MCF 10A (cell line): ENCODE measurements at regions not wholly inside any gene's neighbourhood (a gene's known extent, or its start where the extent isn't known, plus 50 kb on each side); places are given as distances from the start of the nearest gene placed in this dataset.

ENCODE experiments used
- BruUV-seq: library from RNA; stranded (reverse); fragments of 400-500 nt; replicated peaks from 2 replicates; lab custom pipeline; 2021; lab: Mats Ljungman, UMichigan
- CTCF ChIA-PET: fragments of 300-600 bp; sonication (Branson Sonifier 250); formaldehyde crosslinking; extraction: SDS; loops from one replicate; lab custom pipeline; 2021; ENCODE audit warnings: antibody characterized with exemption, inconsistent platforms; lab: Yijun Ruan, JAX
- POLR2A ChIA-PET: fragments of 300-600, 350-650 bp; sonication (Branson Sonifier 250); formaldehyde crosslinking; extraction: SDS; loops from one replicate; lab custom pipeline; 2020; ENCODE audit warnings: antibody characterized with exemption, inconsistent platforms; lab: Yijun Ruan, JAX
- DNase-seq: peaks from one replicate; pipeline ENCODE4 v3.0.0-alpha.2; 2018; ENCODE audit not compliant: unreplicated experiment
- H3K27ac Mint-ChIP-seq: one replicate; pipeline ENCODE4 v1.8.0; 2022; ENCODE audit warnings: mild to moderate bottlenecking, low read depth, mixed read lengths; ENCODE audit not compliant: unreplicated experiment
- H3K27me3 Mint-ChIP-seq: one replicate; pipeline ENCODE4 v1.8.0; 2022; ENCODE audit warnings: mixed read lengths; ENCODE audit not compliant: insufficient read depth, unreplicated experiment
- H3K36me3 Mint-ChIP-seq: one replicate; pipeline ENCODE4 v1.8.0; 2022; ENCODE audit warnings: mild to moderate bottlenecking, moderate library complexity, mixed read lengths; ENCODE audit not compliant: insufficient read depth, unreplicated experiment
- H3K4me1 Mint-ChIP-seq: one replicate; pipeline ENCODE4 v1.8.0; 2022; ENCODE audit warnings: mixed read lengths; ENCODE audit not compliant: insufficient read depth, unreplicated experiment
- H3K4me3 Mint-ChIP-seq: one replicate; pipeline ENCODE4 v1.8.0; 2022; ENCODE audit warnings: mild to moderate bottlenecking, moderate library complexity, mixed read lengths; ENCODE audit not compliant: unreplicated experiment
- H3K9me3 Mint-ChIP-seq: one replicate; pipeline ENCODE4 v1.8.0; 2022; ENCODE audit warnings: mixed read lengths; ENCODE audit not compliant: unreplicated experiment
- intact Hi-C: fragments of 100-400 bp; cut with micrococcal nuclease; formaldehyde crosslinking; loops from 2 replicates; pipeline ENCODE4 v1.14.1; 2022
- TF ChIP-seq, protein P1 (sequence below): fragments of 200-600 bp; IDR thresholded peaks from one replicate; pipeline ENCODE4 v1.8.0; 2022; ENCODE audit warnings: antibody characterized with exemption, mild to moderate bottlenecking; ENCODE audit not compliant: unreplicated experiment

DNA sequence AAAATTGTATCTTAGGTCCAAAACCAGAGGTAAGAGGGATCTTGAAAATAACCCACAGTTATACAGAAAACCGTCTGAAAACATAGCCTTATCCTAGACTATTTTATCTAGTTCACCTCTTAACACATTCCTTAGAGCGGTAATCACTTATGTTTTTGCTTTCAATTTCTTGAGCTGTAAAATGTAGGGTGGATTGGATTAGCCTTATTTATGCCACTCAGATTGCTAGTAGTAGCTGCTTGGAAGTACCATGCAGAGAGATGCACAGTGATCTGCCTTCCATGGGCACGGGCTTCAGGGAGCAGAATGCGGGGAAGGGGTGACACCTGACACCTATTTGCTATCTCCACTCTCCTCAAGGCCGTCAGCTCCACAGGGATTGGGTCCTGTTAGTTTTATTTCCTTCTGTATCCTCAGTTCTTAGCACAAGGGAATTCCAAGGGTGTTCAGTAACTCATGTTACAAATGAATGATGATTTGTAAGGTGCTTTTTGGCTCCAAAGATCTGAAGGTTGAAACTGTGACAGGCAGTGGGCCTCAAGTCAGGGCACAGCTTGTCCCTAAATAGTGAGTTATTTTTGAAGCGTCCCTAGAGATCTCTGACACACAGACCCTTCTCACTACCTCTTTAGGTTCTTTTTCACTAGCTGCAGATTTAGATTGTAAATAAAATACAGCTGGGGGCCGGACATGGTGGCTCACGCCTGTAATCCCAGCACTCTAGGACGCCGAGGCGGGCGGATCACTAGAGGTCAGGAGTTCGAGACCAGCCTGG, 64.0 kb upstream of the PMAIP1 start:
- no peak overlapping the region for H3K27ac Mint-ChIP-seq
- ChIA-PET CTCF (interaction anchor here (0.6 to 4.2 kb wide), 23 partner anchors 7 to 1033 kb away, joined by 3 to 21 read pairs (median 3); partner anchors contain the start of gene PMAIP1), POLR2A (interaction anchor here (1.0 to 1.2 kb wide), 2 partner anchors 65 to 713 kb away, joined by 3 to 5 read pairs; no protein-coding TSS in a partner anchor)
- intact Hi-C loops, result loop anchor here (5.0 kb wide), 1 partner anchor 582 kb away; no protein-coding TSS in a partner anchor
- H3K4me1 Mint-ChIP-seq, result no peaks in the 10 kb centered on the region
- no peaks in the 10 kb centered on the region for H3K36me3 Mint-ChIP-seq
- no peaks in the 10 kb centered on the region for H3K27me3 Mint-ChIP-seq
- no peaks in the 10 kb centered on the region for H3K9me3 Mint-ChIP-seq
- BruUV-seq, result no TSS peak
- no peak for DNase-seq
- TF ChIP-seq, protein P1, sequence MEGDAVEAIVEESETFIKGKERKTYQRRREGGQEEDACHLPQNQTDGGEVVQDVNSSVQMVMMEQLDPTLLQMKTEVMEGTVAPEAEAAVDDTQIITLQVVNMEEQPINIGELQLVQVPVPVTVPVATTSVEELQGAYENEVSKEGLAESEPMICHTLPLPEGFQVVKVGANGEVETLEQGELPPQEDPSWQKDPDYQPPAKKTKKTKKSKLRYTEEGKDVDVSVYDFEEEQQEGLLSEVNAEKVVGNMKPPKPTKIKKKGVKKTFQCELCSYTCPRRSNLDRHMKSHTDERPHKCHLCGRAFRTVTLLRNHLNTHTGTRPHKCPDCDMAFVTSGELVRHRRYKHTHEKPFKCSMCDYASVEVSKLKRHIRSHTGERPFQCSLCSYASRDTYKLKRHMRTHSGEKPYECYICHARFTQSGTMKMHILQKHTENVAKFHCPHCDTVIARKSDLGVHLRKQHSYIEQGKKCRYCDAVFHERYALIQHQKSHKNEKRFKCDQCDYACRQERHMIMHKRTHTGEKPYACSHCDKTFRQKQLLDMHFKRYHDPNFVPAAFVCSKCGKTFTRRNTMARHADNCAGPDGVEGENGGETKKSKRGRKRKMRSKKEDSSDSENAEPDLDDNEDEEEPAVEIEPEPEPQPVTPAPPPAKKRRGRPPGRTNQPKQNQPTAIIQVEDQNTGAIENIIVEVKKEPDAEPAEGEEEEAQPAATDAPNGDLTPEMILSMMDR, result no peak
- H3K4me3 Mint-ChIP-seq, result no peak overlapping the region

GRCh38 chr18:59834267-59834666, 65.5 kb upstream of the PMAIP1 start:
- H3K27ac Mint-ChIP-seq, result no peak overlapping the region
- ChIA-PET CTCF (interaction anchor here (0.6 to 4.2 kb wide), 5 partner anchors 9 to 716 kb away, joined by 3 to 21 read pairs (median 3); partner anchors contain the start of gene PMAIP1), POLR2A (no interaction called here)
- no TSS peak for BruUV-seq
- no peak for DNase-seq
- no peaks in the 10 kb centered on the region for H3K27me3 Mint-ChIP-seq
- no peak overlapping the region for H3K4me3 Mint-ChIP-seq
- intact Hi-C loops, result no loop called here
- H3K4me1 Mint-ChIP-seq, result no peaks in the 10 kb centered on the region
- TF ChIP-seq, protein P1, result no peak
- no peaks in the 10 kb centered on the region for H3K9me3 Mint-ChIP-seq
- H3K36me3 Mint-ChIP-seq, result no peaks in the 10 kb centered on the region

- POLR2A ChIA-PET, result no interaction called here
- H3K27ac Mint-ChIP-seq, result no peak overlapping the region
- DNase-seq, result no peak
- H3K9me3 Mint-ChIP-seq, result no peaks in the 10 kb centered on the region
- H3K4me1 Mint-ChIP-seq, result no peaks in the 10 kb centered on the region
- intact Hi-C loops, result no loop called here
- CTCF ChIA-PET, result interaction anchor here (1.1 to 1.7 kb wide), 2 partner anchors 10 to 373 kb away, joined by 3 to 4 read pairs; no protein-coding TSS in a partner anchor
- H3K36me3 Mint-ChIP-seq, result no peaks in the 10 kb centered on the region
- H3K27me3 Mint-ChIP-seq, result no peaks in the 10 kb centered on the region
- no peak overlapping the region for H3K4me3 Mint-ChIP-seq
- TF ChIP-seq, protein P1, result no peak
- BruUV-seq, result no TSS peak
Observed at GRCh38 chr18:59833785-59834184, 66.0 kb upstream of the PMAIP1 start.

DNA sequence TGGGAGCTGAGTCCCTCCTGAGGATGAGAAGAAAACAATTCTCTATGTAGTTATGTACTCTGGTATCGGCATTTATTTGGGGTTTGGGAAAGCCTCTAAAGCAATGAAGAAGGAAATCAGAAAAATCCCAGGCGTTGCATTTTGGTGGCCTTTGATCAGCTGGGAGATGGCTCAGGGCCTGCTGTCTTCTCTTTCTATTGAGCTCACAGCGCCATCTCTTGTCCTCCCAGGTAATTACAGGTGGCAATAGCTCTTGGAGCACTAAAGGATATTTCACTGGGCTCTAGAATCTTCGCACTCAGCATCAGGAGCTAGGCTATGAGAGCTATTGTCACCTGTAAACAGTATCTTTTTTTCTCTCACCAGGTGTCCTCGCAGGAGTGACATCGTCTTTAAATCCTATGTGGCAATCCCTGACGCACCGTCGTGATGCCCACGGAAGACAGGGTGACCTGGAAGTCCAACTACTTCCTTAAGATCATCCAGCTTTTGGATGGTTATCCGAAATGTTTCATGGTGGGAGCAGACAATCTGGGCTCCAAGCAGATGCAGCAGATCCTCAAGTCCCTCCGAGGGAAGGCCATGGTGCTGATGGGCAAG, 76.1 kb upstream of the PMAIP1 start:
- TF ChIP-seq, protein P1, result peak; percentile 87
- Mint-ChIP-seq H3K36me3 (no peaks in the 10 kb centered on the region), H3K27ac (no peak overlapping the region), H3K9me3 (no peaks in the 10 kb centered on the region), H3K27me3 (no peaks in the 10 kb centered on the region), H3K4me1 (peaks cover 4% of the 10 kb centered on the region), H3K4me3 (no peak overlapping the region)
- no TSS peak for BruUV-seq
- CTCF ChIA-PET, result interaction anchor here (0.5 to 8.7 kb wide), 96 partner anchors 8 to 742 kb away, joined by 3 to 310 read pairs (median 4); partner anchors contain the start of genes CCBE1, LMAN1 and PMAIP1
- DNase-seq, result peak; percentile 83
- POLR2A ChIA-PET, result interaction anchor here (0.7 to 3.5 kb wide), 12 partner anchors 10 to 364 kb away, joined by 3 to 24 read pairs (median 4); partner anchors contain the start of gene CCBE1
- intact Hi-C loops, result loop anchor here (1.0 to 10.0 kb wide), 7 partner anchors 40 to 575 kb away; partner anchors contain the start of gene CCBE1
